ENCODE measurements at regions not wholly inside any gene's neighbourhood (a gene's known extent, or its start where the extent isn't known, plus 50 kb on each side); places are given as distances from the start of the nearest gene placed in this dataset.

DNA sequence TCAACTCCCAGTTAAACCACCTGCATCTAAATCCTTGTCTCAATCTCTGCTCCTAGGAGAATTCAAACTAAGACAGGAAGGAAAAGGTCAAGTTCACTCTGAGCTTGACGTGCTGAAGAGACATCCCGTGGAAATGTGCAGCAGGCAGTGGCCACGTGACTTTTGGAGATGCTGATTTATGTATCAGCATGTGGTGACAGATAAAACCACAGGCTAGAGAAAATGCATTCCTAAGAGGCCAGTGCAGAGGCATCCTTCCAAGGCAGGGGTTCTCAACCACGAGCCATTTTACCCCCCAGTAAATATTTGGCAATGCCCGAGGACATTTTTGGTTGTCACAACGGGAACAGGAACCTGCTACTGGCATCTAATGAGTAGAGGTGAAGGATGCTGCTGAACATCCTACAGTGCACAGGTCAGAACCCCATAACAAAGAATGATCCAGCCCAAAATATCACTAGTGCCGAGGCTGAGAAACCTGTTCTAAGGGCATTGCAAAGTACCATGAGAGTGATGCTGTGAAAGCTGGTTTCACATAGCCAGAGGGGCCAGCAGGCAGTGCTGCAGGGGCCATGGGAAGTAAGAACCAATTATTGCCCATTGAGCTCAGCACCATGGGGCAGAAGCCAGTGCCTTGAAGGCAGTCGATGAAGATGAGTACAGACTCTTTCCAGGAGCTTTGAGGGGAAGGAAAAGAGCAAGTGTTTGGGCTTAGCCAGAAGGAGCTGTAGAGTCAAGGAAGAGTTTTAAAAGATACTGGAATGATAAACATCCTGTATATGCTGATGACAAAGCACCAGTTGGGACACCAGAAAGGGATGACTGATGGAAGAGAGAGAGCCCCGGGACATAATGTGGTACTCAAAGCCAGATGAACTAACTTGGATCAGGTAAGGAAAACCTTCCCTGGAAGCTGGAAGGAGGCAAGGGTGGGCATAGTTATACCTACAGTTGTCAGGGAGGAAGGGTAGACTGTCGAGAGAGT is 174.6 kb downstream of the HAUS1 start:
- H3K9me3 ChIP-seq (ENCODE audit: control insufficient read depth, insufficient read depth, low read depth, low read length): no peaks in the 10 kb centered on the region
- in situ Hi-C loops (cut with HindIII; ENCODE audit: low pct_unique_long_range_greater_than_20kb, low sequenced_read_pairs): no loop called here
- DNase-seq (ENCODE audit: low read depth, low spot score): no peak
- H3K4me3 ChIP-seq (ENCODE audit: low read depth in 2 of 2, low read length in 2 of 2): no peak overlapping the region
- H3K27me3 ChIP-seq (ENCODE audit: control insufficient read depth, insufficient read depth, low read length): no peaks in the 10 kb centered on the region
- CTCF ChIA-PET: no interaction called here
- H3K36me3 ChIP-seq (ENCODE audit: control insufficient read depth, insufficient read depth, low read length): no peaks in the 10 kb centered on the region
- POLR2A ChIA-PET: no interaction called here
- no peak overlapping the region for H3K27ac ChIP-seq (ENCODE audit: low read length)
- H3K4me1 ChIP-seq (ENCODE audit: control insufficient read depth, insufficient read depth, low read length): no peaks in the 10 kb centered on the region
- TF ChIP-seq POLR2AphosphoS5 (IDR thresholded peaks at IDR 0.05; ENCODE audit: low read depth, low read length): no peak
- TF ChIP-seq, protein P1, sequence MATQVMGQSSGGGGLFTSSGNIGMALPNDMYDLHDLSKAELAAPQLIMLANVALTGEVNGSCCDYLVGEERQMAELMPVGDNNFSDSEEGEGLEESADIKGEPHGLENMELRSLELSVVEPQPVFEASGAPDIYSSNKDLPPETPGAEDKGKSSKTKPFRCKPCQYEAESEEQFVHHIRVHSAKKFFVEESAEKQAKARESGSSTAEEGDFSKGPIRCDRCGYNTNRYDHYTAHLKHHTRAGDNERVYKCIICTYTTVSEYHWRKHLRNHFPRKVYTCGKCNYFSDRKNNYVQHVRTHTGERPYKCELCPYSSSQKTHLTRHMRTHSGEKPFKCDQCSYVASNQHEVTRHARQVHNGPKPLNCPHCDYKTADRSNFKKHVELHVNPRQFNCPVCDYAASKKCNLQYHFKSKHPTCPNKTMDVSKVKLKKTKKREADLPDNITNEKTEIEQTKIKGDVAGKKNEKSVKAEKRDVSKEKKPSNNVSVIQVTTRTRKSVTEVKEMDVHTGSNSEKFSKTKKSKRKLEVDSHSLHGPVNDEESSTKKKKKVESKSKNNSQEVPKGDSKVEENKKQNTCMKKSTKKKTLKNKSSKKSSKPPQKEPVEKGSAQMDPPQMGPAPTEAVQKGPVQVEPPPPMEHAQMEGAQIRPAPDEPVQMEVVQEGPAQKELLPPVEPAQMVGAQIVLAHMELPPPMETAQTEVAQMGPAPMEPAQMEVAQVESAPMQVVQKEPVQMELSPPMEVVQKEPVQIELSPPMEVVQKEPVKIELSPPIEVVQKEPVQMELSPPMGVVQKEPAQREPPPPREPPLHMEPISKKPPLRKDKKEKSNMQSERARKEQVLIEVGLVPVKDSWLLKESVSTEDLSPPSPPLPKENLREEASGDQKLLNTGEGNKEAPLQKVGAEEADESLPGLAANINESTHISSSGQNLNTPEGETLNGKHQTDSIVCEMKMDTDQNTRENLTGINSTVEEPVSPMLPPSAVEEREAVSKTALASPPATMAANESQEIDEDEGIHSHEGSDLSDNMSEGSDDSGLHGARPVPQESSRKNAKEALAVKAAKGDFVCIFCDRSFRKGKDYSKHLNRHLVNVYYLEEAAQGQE (IDR thresholded peaks at IDR 0.05; ENCODE audit: insufficient read depth in 1 of 2, low read depth in 2 of 2, low read length in 1 of 2): no peak
- no peak for TF ChIP-seq SIN3A (IDR thresholded peaks at IDR 0.05; ENCODE audit: borderline replicate concordance, insufficient read depth, low read depth, low read length)
- no peak for TF ChIP-seq TCF7L2 (IDR thresholded peaks at IDR 0.05; ENCODE audit: low read depth, low read length)
- TF ChIP-seq, protein P2, sequence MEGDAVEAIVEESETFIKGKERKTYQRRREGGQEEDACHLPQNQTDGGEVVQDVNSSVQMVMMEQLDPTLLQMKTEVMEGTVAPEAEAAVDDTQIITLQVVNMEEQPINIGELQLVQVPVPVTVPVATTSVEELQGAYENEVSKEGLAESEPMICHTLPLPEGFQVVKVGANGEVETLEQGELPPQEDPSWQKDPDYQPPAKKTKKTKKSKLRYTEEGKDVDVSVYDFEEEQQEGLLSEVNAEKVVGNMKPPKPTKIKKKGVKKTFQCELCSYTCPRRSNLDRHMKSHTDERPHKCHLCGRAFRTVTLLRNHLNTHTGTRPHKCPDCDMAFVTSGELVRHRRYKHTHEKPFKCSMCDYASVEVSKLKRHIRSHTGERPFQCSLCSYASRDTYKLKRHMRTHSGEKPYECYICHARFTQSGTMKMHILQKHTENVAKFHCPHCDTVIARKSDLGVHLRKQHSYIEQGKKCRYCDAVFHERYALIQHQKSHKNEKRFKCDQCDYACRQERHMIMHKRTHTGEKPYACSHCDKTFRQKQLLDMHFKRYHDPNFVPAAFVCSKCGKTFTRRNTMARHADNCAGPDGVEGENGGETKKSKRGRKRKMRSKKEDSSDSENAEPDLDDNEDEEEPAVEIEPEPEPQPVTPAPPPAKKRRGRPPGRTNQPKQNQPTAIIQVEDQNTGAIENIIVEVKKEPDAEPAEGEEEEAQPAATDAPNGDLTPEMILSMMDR (IDR thresholded peaks at IDR 0.05): no peak
- BruUV-seq (replicated peaks): no TSS peak
- ATAC-seq: no peak
- intact Hi-C loops (cut with micrococcal nuclease; ENCODE audit: unreplicated experiment): no loop called here

DNA sequence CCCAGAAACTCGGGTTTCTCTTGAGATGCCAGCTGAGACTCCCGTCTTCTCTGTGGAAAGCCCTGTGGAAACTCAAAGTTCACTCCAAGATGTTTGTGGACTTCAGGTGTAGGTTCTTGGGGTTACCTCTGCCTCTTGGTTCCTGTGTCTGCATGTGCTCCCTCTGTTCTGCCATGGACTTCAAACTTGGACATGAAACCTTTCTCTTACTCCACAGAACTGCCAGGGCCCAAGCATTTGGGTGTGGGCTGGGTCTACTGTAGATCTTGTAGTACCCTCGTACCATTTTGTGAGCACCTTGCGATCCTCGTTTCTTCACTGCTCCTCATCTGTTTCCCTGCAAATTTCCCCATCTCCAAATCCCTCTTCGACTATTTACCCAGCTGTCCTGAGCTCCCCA is 175.5 kb downstream of the HAUS1 start:
- no peak for ATAC-seq
- Histone ChIP-seq H3K4me3 (ENCODE audit: low read depth in 2 of 2, low read length in 2 of 2) (no peak overlapping the region), H3K27ac (ENCODE audit: low read length) (no peak overlapping the region), H3K9me3 (ENCODE audit: control insufficient read depth, insufficient read depth, low read depth, low read length) (no peaks in the 10 kb centered on the region), H3K27me3 (ENCODE audit: control insufficient read depth, insufficient read depth, low read length) (no peaks in the 10 kb centered on the region), H3K36me3 (ENCODE audit: control insufficient read depth, insufficient read depth, low read length) (no peaks in the 10 kb centered on the region), H3K4me1 (ENCODE audit: control insufficient read depth, insufficient read depth, low read length) (no peaks in the 10 kb centered on the region)
- TF ChIP-seq, protein P1 (IDR thresholded peaks at IDR 0.05; ENCODE audit: insufficient read depth in 1 of 2, low read depth in 2 of 2, low read length in 1 of 2): no peak
- TF ChIP-seq TCF7L2 (IDR thresholded peaks at IDR 0.05; ENCODE audit: low read depth, low read length) (no peak), SIN3A (IDR thresholded peaks at IDR 0.05; ENCODE audit: borderline replicate concordance, insufficient read depth, low read depth, low read length) (no peak), POLR2AphosphoS5 (IDR thresholded peaks at IDR 0.05; ENCODE audit: low read depth, low read length) (no peak)
- TF ChIP-seq, protein P2 (IDR thresholded peaks at IDR 0.05): no peak
- in situ Hi-C loops (cut with HindIII; ENCODE audit: low pct_unique_long_range_greater_than_20kb, low sequenced_read_pairs) (no loop called here), intact Hi-C loops (cut with micrococcal nuclease; ENCODE audit: unreplicated experiment) (loop anchor here (2.0 to 10.0 kb wide), 3 partner anchors 205 to 379 kb away; no protein-coding TSS in a partner anchor)
- ChIA-PET CTCF (interaction anchor here (0.7 to 2.3 kb wide), 2 partner anchors 46 to 378 kb away, joined by 3 to 14 read pairs; no protein-coding TSS in a partner anchor), POLR2A (no interaction called here)
- DNase-seq (ENCODE audit: low read depth, low spot score): no peak
- BruUV-seq (replicated peaks): no TSS peak

Data from Panc1 (cell line).